ENCODE measurements at regions not wholly inside any gene's neighbourhood (a gene's known extent, or its start where the extent isn't known, plus 50 kb on each side); places are given as distances from the start of the nearest gene placed in this dataset.

GRCh38 chr1:82390627-82391026, 589.9 kb downstream of the ADGRL2 start:
- ChIA-PET CTCF (no interaction called here), POLR2A (ENCODE audit: unreplicated experiment) (no interaction called here)
- no TSS peak for BruUV-seq (replicated peaks)
- TF ChIP-seq CHD1 (IDR thresholded peaks at IDR 0.05; ENCODE audit: low read depth, low read length) (no peak), SMC3 (IDR thresholded peaks at IDR 0.05; ENCODE audit: low read depth, low read length) (no peak), CTCF (conservative IDR thresholded peaks at IDR 0.05; ENCODE audit: low read depth, low read length) (no peak), ELK1 (IDR thresholded peaks at IDR 0.05; ENCODE audit: borderline replicate concordance, low read depth, low read length) (no peak), FOS (IDR thresholded peaks at IDR 0.05; ENCODE audit: low read depth, low read length) (no peak), MAZ (IDR thresholded peaks at IDR 0.05; ENCODE audit: borderline replicate concordance, low read depth, low read length) (no peak), RFX5 (IDR thresholded peaks at IDR 0.05; ENCODE audit: low read depth, low read length) (no peak)
- Histone ChIP-seq H3K4me3 (ENCODE audit: insufficient read depth, low read depth, low read length) (no peak overlapping the region), H3K56ac (ENCODE audit: extremely low read depth, insufficient read depth, low read length) (no peak overlapping the region), H2BK5ac (ENCODE audit: low read depth, low read length, poor library complexity, severe bottlenecking) (no peak overlapping the region), H3K18ac (ENCODE audit: low read depth, low read length) (no peak overlapping the region), H3K4me1 (ENCODE audit: control insufficient read depth, insufficient read depth, low read length) (no peaks in the 10 kb centered on the region), H2AK9ac (replicated peaks; ENCODE audit: low read depth, low read length, poor library complexity) (no peak overlapping the region), H2BK15ac (ENCODE audit: low read depth, low read length) (no peak overlapping the region), H3K27me3 (ENCODE audit: control insufficient read depth, insufficient read depth, low read length) (no peaks in the 10 kb centered on the region), H4K5ac (ENCODE audit: low read depth, low read length) (no peak overlapping the region), H4K91ac (ENCODE audit: insufficient read depth, low read depth, low read length) (no peak overlapping the region), H3K79me1 (ENCODE audit: low read depth in 1 of 2, low read length in 2 of 2) (no peaks in the 10 kb centered on the region), H2AFZ (replicated peaks; ENCODE audit: low read length, poor library complexity) (no peak overlapping the region), H2AK5ac (ENCODE audit: low read depth, low read length) (no peak overlapping the region), H3K36me3 (ENCODE audit: control insufficient read depth, insufficient read depth, low read length) (no peaks in the 10 kb centered on the region), H4K8ac (ENCODE audit: low read depth in 2 of 2, low read length in 2 of 2) (no peak overlapping the region), H3K4me2 (ENCODE audit: low read depth, low read length) (no peak overlapping the region), H3K9me1 (ENCODE audit: insufficient read depth, low read length) (no peaks in the 10 kb centered on the region), H3K27ac (ENCODE audit: insufficient read depth, low read length) (no peak overlapping the region), H4K20me1 (ENCODE audit: insufficient read depth, low read length) (no peaks in the 10 kb centered on the region), H2BK120ac (ENCODE audit: low read depth, low read length) (no peak overlapping the region), H3K23ac (ENCODE audit: low read depth, low read length) (no peak overlapping the region), H3K14ac (replicated peaks; ENCODE audit: low read depth, low read length) (no peak overlapping the region), H2BK20ac (ENCODE audit: low read depth, low read length) (no peak overlapping the region), H3K9ac (ENCODE audit: low read depth, low read length) (no peak overlapping the region), H3K9me3 (ENCODE audit: control insufficient read depth, insufficient read depth, low read length) (peaks cover 4% of the 10 kb centered on the region), H3K4ac (ENCODE audit: low read depth, low read length) (no peak overlapping the region)
- dilution Hi-C loops (cut with HindIII; ENCODE audit: low sequenced_read_pairs, unreplicated experiment): no loop called here
- DNase-seq (no peak), ATAC-seq (ENCODE audit: low read depth) (no peak)
- WGBS, 2 experiments (ENCODE audit: extremely low coverage in 2 of 2, insufficient read length in 1 of 2): no CpG with 5 or more reads among the region's 1 CpG
- in situ Hi-C loops (cut with MboI; ENCODE audit: low sequenced_read_pairs): no loop called here
- intact Hi-C loops (cut with micrococcal nuclease): no loop called here
